ENCODE measurements at regions not wholly inside any gene's neighbourhood (a gene's known extent, or its start where the extent isn't known, plus 50 kb on each side); places are given as distances from the start of the nearest gene placed in this dataset.

DNA sequence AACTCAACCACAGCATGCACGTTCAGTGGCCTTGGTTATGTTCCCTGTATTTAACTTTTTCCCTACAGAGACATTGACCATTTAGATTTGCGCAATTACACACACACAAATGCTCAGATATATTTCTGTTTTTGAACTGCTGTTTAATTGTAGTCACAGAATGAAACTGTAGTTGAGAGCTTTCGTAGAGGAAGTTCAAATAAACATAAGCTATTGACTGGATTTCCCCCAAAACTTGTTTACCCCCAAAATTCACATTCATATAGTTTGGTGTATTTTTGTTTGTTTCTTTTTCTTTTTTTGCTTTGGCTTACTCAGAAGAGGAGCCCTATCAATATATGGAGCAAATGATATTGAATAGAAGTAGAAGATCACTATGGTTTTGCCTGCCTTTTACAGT lies 921.0 kb downstream of the ADGRL2 start:
- Mint-ChIP-seq H3K27me3 (no peaks in the 10 kb centered on the region), H3K9me3 (peaks cover 0 to 6% (median 5%) of the 10 kb centered on the region in 3 donors), H3K36me3 (no peaks in the 10 kb centered on the region), H3K27ac (no peak overlapping the region), H3K4me1 (no peaks in the 10 kb centered on the region), H3K4me3 (no peak overlapping the region)
- Histone ChIP-seq H3K27me3 (replicated peaks in 1 of 2; ENCODE audit: control insufficient read depth in 2 of 2, extremely low read depth in 1 of 2, insufficient read depth in 2 of 2, low read length in 1 of 2) (no peaks in the 10 kb centered on the region), H3K4me3 (ENCODE audit: control insufficient read depth in 1 of 2, extremely low read depth in 1 of 2, low read length in 1 of 2) (no peak overlapping the region), H3K9me3 (no peaks in the 10 kb centered on the region), H3K27ac (ENCODE audit: low read length) (no peak overlapping the region), H3K4me1 (ENCODE audit: control insufficient read depth in 1 of 2, extremely low read depth in 1 of 2, insufficient read depth in 2 of 2, low read length in 2 of 2) (no peaks in the 10 kb centered on the region), H3K36me3 (ENCODE audit: control insufficient read depth in 2 of 2, extremely low read depth in 1 of 2, insufficient read depth in 1 of 2, low read length in 1 of 2) (no peaks in the 10 kb centered on the region)
- POLR2A ChIA-PET: no interaction called here
- CTCF ChIA-PET: no interaction called here
- ATAC-seq (replicated peaks in 1 of 4) (no peak), DNase-seq (no peak)
- WGBS (ENCODE audit: insufficient coverage): 60% methylated on average over 1 of the region's 3 CpGs

- ATAC-seq (replicated peaks in 1 of 4) (no peak), DNase-seq (no peak)
- Mint-ChIP-seq H3K27ac (no peak overlapping the region), H3K27me3 (no peaks in the 10 kb centered on the region), H3K4me3 (no peak overlapping the region), H3K4me1 (no peaks in the 10 kb centered on the region), H3K9me3 (peaks cover 0 to 11% (median 4%) of the 10 kb centered on the region in 3 donors), H3K36me3 (no peaks in the 10 kb centered on the region)
- H3K4me3 ChIP-seq (ENCODE audit: control insufficient read depth in 1 of 2, extremely low read depth in 1 of 2, low read length in 1 of 2): no peak overlapping the region
- H3K36me3 ChIP-seq (ENCODE audit: control insufficient read depth in 2 of 2, extremely low read depth in 1 of 2, insufficient read depth in 1 of 2, low read length in 1 of 2): no peaks in the 10 kb centered on the region
- H3K4me1 ChIP-seq (ENCODE audit: control insufficient read depth in 1 of 2, extremely low read depth in 1 of 2, insufficient read depth in 2 of 2, low read length in 2 of 2): no peaks in the 10 kb centered on the region
- H3K27me3 ChIP-seq (replicated peaks in 1 of 2; ENCODE audit: control insufficient read depth in 2 of 2, extremely low read depth in 1 of 2, insufficient read depth in 2 of 2, low read length in 1 of 2): no peaks in the 10 kb centered on the region
- no CpG with 5 or more reads among the region's 1 CpG for WGBS (ENCODE audit: insufficient coverage)
- POLR2A ChIA-PET: no interaction called here
- CTCF ChIA-PET: no interaction called here
- H3K27ac ChIP-seq (ENCODE audit: low read length): no peak overlapping the region
- H3K9me3 ChIP-seq: no peaks in the 10 kb centered on the region
Observed at GRCh38 chr1:82718719-82719419, 918.1 kb downstream of the ADGRL2 start.

DNA sequence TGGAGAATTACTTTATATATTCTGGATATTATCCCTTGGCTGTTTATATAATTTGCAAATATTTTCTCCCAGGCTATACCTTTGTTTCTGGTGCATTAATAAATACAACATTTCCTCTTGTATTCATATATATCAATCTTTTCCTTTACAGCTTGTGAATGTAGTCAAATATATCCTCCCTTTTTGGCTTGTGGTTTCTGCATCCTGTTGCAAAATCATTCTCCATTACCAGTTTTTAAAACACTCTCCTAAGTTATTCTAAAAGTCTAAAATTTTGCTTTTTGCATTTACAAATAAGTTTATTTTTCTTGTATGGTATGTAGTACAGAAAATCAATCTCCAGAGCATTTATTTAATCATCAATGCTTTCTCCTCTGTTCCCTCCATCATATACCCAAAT lies 909.4 kb downstream of the ADGRL2 start:
- Histone ChIP-seq H3K4me1 (ENCODE audit: control insufficient read depth in 1 of 2, extremely low read depth in 1 of 2, insufficient read depth in 2 of 2, low read length in 2 of 2) (peaks cover 0 to 5% of the 10 kb centered on the region in 2 experiments), H3K36me3 (ENCODE audit: control insufficient read depth in 2 of 2, extremely low read depth in 1 of 2, insufficient read depth in 1 of 2, low read length in 1 of 2) (no peaks in the 10 kb centered on the region), H3K4me3 (ENCODE audit: control insufficient read depth in 1 of 2, extremely low read depth in 1 of 2, low read length in 1 of 2) (no peak overlapping the region), H3K27ac (ENCODE audit: low read length) (no peak overlapping the region), H3K9me3 (peaks cover 3% of the 10 kb centered on the region), H3K27me3 (replicated peaks in 1 of 2; ENCODE audit: control insufficient read depth in 2 of 2, extremely low read depth in 1 of 2, insufficient read depth in 2 of 2, low read length in 1 of 2) (no peaks in the 10 kb centered on the region)
- Mint-ChIP-seq H3K4me1 (no peaks in the 10 kb centered on the region), H3K4me3 (no peak overlapping the region), H3K27me3 (no peaks in the 10 kb centered on the region), H3K9me3 (peaks cover 0 to 16% (median 3%) of the 10 kb centered on the region in 3 donors), H3K36me3 (no peaks in the 10 kb centered on the region), H3K27ac (no peak overlapping the region)
- DNase-seq (no peak), ATAC-seq (replicated peaks in 1 of 4) (no peak)
- ChIA-PET CTCF (no interaction called here), POLR2A (no interaction called here)

DNA sequence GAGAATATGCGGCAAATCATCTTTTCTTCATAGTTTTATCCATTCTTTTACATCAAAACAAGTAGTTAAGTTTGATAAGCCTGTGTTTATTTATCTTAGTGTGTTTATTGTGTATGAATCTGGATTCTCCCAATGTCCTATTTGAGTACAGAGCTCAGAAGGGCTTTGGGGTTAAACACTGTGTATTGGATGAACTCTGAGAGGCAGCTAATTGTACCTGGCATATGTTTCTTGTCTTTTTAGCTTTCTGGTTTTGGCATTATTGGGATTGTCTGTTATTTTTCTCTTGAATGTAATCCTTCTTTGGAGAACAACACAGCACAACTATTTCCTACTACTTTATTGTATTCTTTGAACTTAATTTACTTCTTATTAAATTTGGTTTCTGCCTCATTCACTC lies 906.9 kb downstream of the ADGRL2 start:
- CTCF ChIA-PET: no interaction called here
- H3K36me3 Mint-ChIP-seq: no peaks in the 10 kb centered on the region
- no peaks in the 10 kb centered on the region for H3K27me3 ChIP-seq (replicated peaks in 1 of 2; ENCODE audit: control insufficient read depth in 2 of 2, extremely low read depth in 1 of 2, insufficient read depth in 2 of 2, low read length in 1 of 2)
- WGBS (ENCODE audit: insufficient coverage): no CpG with 5 or more reads among the region's 1 CpG
- ATAC-seq (replicated peaks in 1 of 4): no peak
- no peaks in the 10 kb centered on the region for H3K27me3 Mint-ChIP-seq
- no peak overlapping the region for H3K27ac ChIP-seq (ENCODE audit: low read length)
- H3K27ac Mint-ChIP-seq: no peak overlapping the region
- H3K4me1 Mint-ChIP-seq: no peaks in the 10 kb centered on the region
- no peaks in the 10 kb centered on the region for H3K36me3 ChIP-seq (ENCODE audit: control insufficient read depth in 2 of 2, extremely low read depth in 1 of 2, insufficient read depth in 1 of 2, low read length in 1 of 2)
- H3K4me1 ChIP-seq (ENCODE audit: control insufficient read depth in 1 of 2, extremely low read depth in 1 of 2, insufficient read depth in 2 of 2, low read length in 2 of 2): peaks cover 0 to 5% of the 10 kb centered on the region in 2 experiments
- POLR2A ChIA-PET: no interaction called here
- peaks cover 3% of the 10 kb centered on the region for H3K9me3 ChIP-seq
- peaks cover 0 to 8% (median 2%) of the 10 kb centered on the region in 3 donors for H3K9me3 Mint-ChIP-seq
- H3K4me3 Mint-ChIP-seq: no peak overlapping the region
- DNase-seq: no peak
- H3K4me3 ChIP-seq (ENCODE audit: control insufficient read depth in 1 of 2, extremely low read depth in 1 of 2, low read length in 1 of 2): no peak overlapping the region

DNA sequence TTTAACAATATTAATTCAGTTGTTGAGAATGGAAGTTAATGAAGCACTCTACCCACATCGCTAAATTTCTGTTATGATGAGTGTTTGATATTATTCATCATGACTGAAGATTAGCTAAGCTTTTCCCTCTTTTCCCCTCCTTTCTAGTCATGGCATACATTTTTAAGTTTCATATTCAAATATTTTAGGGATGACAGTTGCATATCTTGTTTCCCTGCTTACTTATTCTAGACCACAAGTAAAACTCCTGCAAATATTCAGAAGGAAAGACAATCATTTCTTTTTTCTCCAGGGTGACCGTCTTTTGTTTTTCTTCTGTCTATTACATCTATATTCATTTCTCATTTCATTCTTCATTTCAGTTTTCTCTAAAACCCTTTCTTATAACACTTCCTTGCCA lies 906.0 kb downstream of the ADGRL2 start:
- ATAC-seq (replicated peaks in 1 of 4): no peak
- H3K9me3 Mint-ChIP-seq: peaks cover 0 to 8% (median 2%) of the 10 kb centered on the region in 3 donors
- H3K36me3 Mint-ChIP-seq: no peaks in the 10 kb centered on the region
- no peak overlapping the region for H3K27ac Mint-ChIP-seq
- no peak overlapping the region for H3K4me3 Mint-ChIP-seq
- no CpG with 5 or more reads among the region's 2 CpGs for WGBS (ENCODE audit: insufficient coverage)
- no peak for DNase-seq
- ChIA-PET POLR2A (no interaction called here), CTCF (no interaction called here)
- H3K27me3 Mint-ChIP-seq: no peaks in the 10 kb centered on the region
- Histone ChIP-seq H3K9me3 (no peaks in the 10 kb centered on the region), H3K4me1 (ENCODE audit: control insufficient read depth in 1 of 2, extremely low read depth in 1 of 2, insufficient read depth in 2 of 2, low read length in 2 of 2) (peaks cover 0 to 5% of the 10 kb centered on the region in 2 experiments), H3K36me3 (ENCODE audit: control insufficient read depth in 2 of 2, extremely low read depth in 1 of 2, insufficient read depth in 1 of 2, low read length in 1 of 2) (no peaks in the 10 kb centered on the region), H3K27me3 (replicated peaks in 1 of 2; ENCODE audit: control insufficient read depth in 2 of 2, extremely low read depth in 1 of 2, insufficient read depth in 2 of 2, low read length in 1 of 2) (no peaks in the 10 kb centered on the region), H3K4me3 (ENCODE audit: control insufficient read depth in 1 of 2, extremely low read depth in 1 of 2, low read length in 1 of 2) (no peak overlapping the region), H3K27ac (ENCODE audit: low read length) (no peak overlapping the region)
- no peaks in the 10 kb centered on the region for H3K4me1 Mint-ChIP-seq

GRCh38 chr1:82704966-82705365 lies 904.2 kb downstream of the ADGRL2 start:
- no peak for ATAC-seq (replicated peaks in 1 of 4)
- POLR2A ChIA-PET: no interaction called here

GRCh38 chr1:82704393-82704792 lies 903.7 kb downstream of the ADGRL2 start:
- H3K9me3 ChIP-seq: no peaks in the 10 kb centered on the region
- Mint-ChIP-seq H3K27ac (no peak overlapping the region), H3K4me3 (no peak overlapping the region), H3K4me1 (no peaks in the 10 kb centered on the region), H3K27me3 (no peaks in the 10 kb centered on the region), H3K9me3 (no peaks in the 10 kb centered on the region), H3K36me3 (no peaks in the 10 kb centered on the region)
- H3K4me1 ChIP-seq (ENCODE audit: control insufficient read depth in 1 of 2, extremely low read depth in 1 of 2, insufficient read depth in 2 of 2, low read length in 2 of 2): no peaks in the 10 kb centered on the region
- ChIA-PET CTCF (no interaction called here), POLR2A (no interaction called here)
- ATAC-seq (replicated peaks in 1 of 4) (no peak), DNase-seq (no peak)
- no peak overlapping the region for H3K27ac ChIP-seq (ENCODE audit: low read length)
- no peaks in the 10 kb centered on the region for H3K36me3 ChIP-seq (ENCODE audit: control insufficient read depth in 2 of 2, extremely low read depth in 1 of 2, insufficient read depth in 1 of 2, low read length in 1 of 2)
- H3K4me3 ChIP-seq (ENCODE audit: control insufficient read depth in 1 of 2, extremely low read depth in 1 of 2, low read length in 1 of 2): no peak overlapping the region
- no CpG with 5 or more reads among the region's 3 CpGs for WGBS (ENCODE audit: insufficient coverage)
- H3K27me3 ChIP-seq (replicated peaks in 1 of 2; ENCODE audit: control insufficient read depth in 2 of 2, extremely low read depth in 1 of 2, insufficient read depth in 2 of 2, low read length in 1 of 2): no peaks in the 10 kb centered on the region

More at GRCh38 chr1:82704966-82705365, 904.2 kb downstream of the ADGRL2 start:
- Histone ChIP-seq H3K9me3 (no peaks in the 10 kb centered on the region), H3K4me3 (ENCODE audit: control insufficient read depth in 1 of 2, extremely low read depth in 1 of 2, low read length in 1 of 2) (no peak overlapping the region), H3K27ac (ENCODE audit: low read length) (no peak overlapping the region), H3K27me3 (replicated peaks in 1 of 2; ENCODE audit: control insufficient read depth in 2 of 2, extremely low read depth in 1 of 2, insufficient read depth in 2 of 2, low read length in 1 of 2) (no peaks in the 10 kb centered on the region), H3K36me3 (ENCODE audit: control insufficient read depth in 2 of 2, extremely low read depth in 1 of 2, insufficient read depth in 1 of 2, low read length in 1 of 2) (no peaks in the 10 kb centered on the region), H3K4me1 (ENCODE audit: control insufficient read depth in 1 of 2, extremely low read depth in 1 of 2, insufficient read depth in 2 of 2, low read length in 2 of 2) (peaks cover 0 to 3% of the 10 kb centered on the region in 2 experiments)
- Mint-ChIP-seq H3K27ac (no peak overlapping the region), H3K36me3 (no peaks in the 10 kb centered on the region), H3K4me3 (no peak overlapping the region), H3K4me1 (no peaks in the 10 kb centered on the region), H3K27me3 (no peaks in the 10 kb centered on the region), H3K9me3 (peaks cover 0 to 3% (median 0%) of the 10 kb centered on the region in 3 donors)
- no peak for DNase-seq
- CTCF ChIA-PET: no interaction called here

All from T-cell (primary cell).